Osteoblast (primary cell): ENCODE measurements at regions not wholly inside any gene's neighbourhood (a gene's known extent, or its start where the extent isn't known, plus 50 kb on each side); places are given as distances from the start of the nearest gene placed in this dataset.

Experiments
- DNase-seq: peaks from one replicate; pipeline ENCODE4 v3.0.0; 2011; ENCODE audit warnings: low spot score, mixed read lengths; ENCODE audit not compliant: insufficient read length; ENCODE audit errors: missing footprints
- H2AFZ ChIP-seq: 2 replicates; pipeline ENCODE4 v1.6.0; 2011; ENCODE audit warnings: mild to moderate bottlenecking, low read length
- H3K27ac ChIP-seq: 2 replicates; pipeline ENCODE4 v1.5.1; 2011; ENCODE audit warnings: mild to moderate bottlenecking, low read depth, low read length, moderate library complexity
- H3K27me3 ChIP-seq: 2 replicates; pipeline ENCODE4 v1.6.0; 2012; ENCODE audit warnings: mild to moderate bottlenecking, control low read depth, inconsistent platforms, low read length, moderate library complexity; ENCODE audit not compliant: insufficient read depth
- H3K36me3 ChIP-seq: 2 replicates; pipeline ENCODE4 v1.5.1; 2011; ENCODE audit warnings: mild to moderate bottlenecking, low read length, control low read depth, moderate library complexity; ENCODE audit not compliant: insufficient read depth
- H3K4me1 ChIP-seq: 2 replicates; pipeline ENCODE4 v1.5.1; 2011; ENCODE audit warnings: mild to moderate bottlenecking, low read length, control low read depth, moderate library complexity; ENCODE audit not compliant: insufficient read depth
- H3K4me2 ChIP-seq: 2 replicates; pipeline ENCODE4 v1.6.0; 2011; ENCODE audit warnings: mild to moderate bottlenecking, low read length; ENCODE audit not compliant: insufficient read depth
- H3K4me3 ChIP-seq: fragments of 200-600 bp; sonication (generic); 3 replicates; pipeline ENCODE4 v1.5.1; 2012; ENCODE audit warnings: mild to moderate bottlenecking, low read length, inconsistent platforms; ENCODE audit not compliant: insufficient read depth
- H3K79me2 ChIP-seq: 2 replicates; pipeline ENCODE4 v1.6.0; 2012; ENCODE audit warnings: mild to moderate bottlenecking, low read length, control low read depth, inconsistent platforms; ENCODE audit not compliant: insufficient read depth
- H3K9me3 ChIP-seq: 2 replicates; pipeline ENCODE4 v1.5.1; 2011; ENCODE audit warnings: low read depth, low read length, control low read depth
- H4K20me1 ChIP-seq: 2 replicates; pipeline ENCODE4 v1.6.0; 2012; ENCODE audit warnings: mild to moderate bottlenecking, low read length, control low read depth; ENCODE audit not compliant: insufficient read depth
- TF ChIP-seq, protein P1 (sequence below): IDR thresholded peaks from 2 replicates; pipeline ENCODE4 v1.5.1; 2011; ENCODE audit warnings: mild to moderate bottlenecking, low read depth, low read length, moderate library complexity; ENCODE audit errors: extremely low read depth

DNA sequence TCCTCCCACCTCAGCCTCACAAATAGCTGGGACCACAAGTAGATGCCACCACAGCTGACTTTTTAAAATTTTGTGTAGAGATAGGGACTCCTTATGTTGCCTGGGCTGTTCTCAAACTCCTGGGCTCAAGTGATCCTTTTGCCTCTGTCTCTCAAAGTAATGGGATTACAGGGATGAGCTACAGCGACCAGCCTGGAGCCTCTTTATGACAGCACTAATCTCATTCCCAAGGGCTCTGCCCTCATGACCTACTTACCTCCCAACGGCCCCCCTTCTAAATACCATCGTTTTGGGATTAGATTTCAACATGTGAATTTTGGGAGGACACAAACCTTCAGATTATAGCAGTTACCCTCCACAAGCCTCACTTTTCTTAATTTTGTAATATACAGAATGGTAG, 150.6 kb upstream of the FUT8 start:
- no peak overlapping the region for H3K27ac ChIP-seq
- H3K27me3 ChIP-seq: no peaks in the 10 kb centered on the region
- H4K20me1 ChIP-seq: no peaks in the 10 kb centered on the region
- H3K9me3 ChIP-seq: no peaks in the 10 kb centered on the region
- no peak overlapping the region for H2AFZ ChIP-seq
- no peak overlapping the region for H3K4me3 ChIP-seq
- no peak for DNase-seq
- TF ChIP-seq, protein P1, sequence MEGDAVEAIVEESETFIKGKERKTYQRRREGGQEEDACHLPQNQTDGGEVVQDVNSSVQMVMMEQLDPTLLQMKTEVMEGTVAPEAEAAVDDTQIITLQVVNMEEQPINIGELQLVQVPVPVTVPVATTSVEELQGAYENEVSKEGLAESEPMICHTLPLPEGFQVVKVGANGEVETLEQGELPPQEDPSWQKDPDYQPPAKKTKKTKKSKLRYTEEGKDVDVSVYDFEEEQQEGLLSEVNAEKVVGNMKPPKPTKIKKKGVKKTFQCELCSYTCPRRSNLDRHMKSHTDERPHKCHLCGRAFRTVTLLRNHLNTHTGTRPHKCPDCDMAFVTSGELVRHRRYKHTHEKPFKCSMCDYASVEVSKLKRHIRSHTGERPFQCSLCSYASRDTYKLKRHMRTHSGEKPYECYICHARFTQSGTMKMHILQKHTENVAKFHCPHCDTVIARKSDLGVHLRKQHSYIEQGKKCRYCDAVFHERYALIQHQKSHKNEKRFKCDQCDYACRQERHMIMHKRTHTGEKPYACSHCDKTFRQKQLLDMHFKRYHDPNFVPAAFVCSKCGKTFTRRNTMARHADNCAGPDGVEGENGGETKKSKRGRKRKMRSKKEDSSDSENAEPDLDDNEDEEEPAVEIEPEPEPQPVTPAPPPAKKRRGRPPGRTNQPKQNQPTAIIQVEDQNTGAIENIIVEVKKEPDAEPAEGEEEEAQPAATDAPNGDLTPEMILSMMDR: no peak
- no peak overlapping the region for H3K4me2 ChIP-seq
- no peaks in the 10 kb centered on the region for H3K79me2 ChIP-seq
- H3K4me1 ChIP-seq: peaks cover 17% of the 10 kb centered on the region
- H3K36me3 ChIP-seq: no peaks in the 10 kb centered on the region

DNA sequence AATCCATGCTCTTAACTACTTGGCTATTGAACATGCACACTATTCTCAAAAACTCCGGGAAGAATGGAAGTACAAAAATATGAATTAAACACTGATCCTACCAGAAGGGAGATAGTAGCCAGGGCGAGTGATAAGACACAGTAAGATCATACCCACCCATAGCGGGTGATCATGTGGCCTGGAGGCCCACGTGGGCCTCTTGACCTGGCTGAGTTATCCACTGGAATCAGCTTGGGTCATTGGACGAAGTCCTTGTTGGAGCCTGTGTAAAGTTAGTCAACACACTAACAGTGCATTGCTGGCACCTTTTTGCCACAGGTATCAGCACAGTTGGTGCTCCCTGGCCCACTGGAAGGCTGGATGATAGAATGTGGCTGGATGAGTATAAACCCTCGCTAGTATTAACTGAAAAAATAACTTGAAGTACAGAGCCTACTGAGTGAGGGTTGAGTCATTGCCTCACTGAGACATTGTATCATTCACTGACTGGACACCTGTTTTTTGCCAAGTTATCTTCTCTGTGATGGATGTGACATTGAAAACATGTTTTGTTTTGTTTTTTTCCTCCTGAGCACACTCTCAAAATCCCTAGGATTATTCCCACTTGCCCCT, 149.2 kb upstream of the FUT8 start:
- H3K27me3 ChIP-seq: no peaks in the 10 kb centered on the region
- TF ChIP-seq, protein P1: no peak
- no peak overlapping the region for H3K27ac ChIP-seq
- H3K4me3 ChIP-seq: no peak overlapping the region
- no peaks in the 10 kb centered on the region for H3K9me3 ChIP-seq
- H4K20me1 ChIP-seq: no peaks in the 10 kb centered on the region
- H3K36me3 ChIP-seq: no peaks in the 10 kb centered on the region
- no peak overlapping the region for H3K4me2 ChIP-seq
- H2AFZ ChIP-seq: no peak overlapping the region
- DNase-seq: peak; percentile 54
- H3K79me2 ChIP-seq: no peaks in the 10 kb centered on the region
- peaks cover 9% of the 10 kb centered on the region for H3K4me1 ChIP-seq

DNA sequence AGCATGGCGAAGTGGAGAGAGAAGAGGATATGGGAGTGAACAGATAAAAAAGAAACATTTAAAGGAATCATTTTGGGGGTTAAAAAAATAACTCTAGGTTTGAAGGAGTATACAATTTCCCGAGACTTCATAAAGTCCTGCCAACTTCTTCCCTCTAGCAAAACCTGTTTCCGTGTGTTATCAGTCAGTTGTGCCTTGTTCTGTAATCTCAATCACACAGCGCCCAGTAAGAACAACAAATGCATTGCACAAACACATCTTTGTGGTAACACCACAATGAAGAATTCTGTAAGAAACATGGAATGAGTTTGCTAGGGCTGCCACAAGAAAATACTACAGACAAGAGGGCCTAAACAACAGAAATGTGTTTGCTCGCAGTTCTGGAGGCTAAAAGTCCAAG, 144.7 kb upstream of the FUT8 start:
- Histone ChIP-seq H3K27ac (no peak overlapping the region), H3K4me1 (no peaks in the 10 kb centered on the region), H3K36me3 (no peaks in the 10 kb centered on the region), H3K4me3 (no peak overlapping the region), H3K27me3 (no peaks in the 10 kb centered on the region), H3K4me2 (no peak overlapping the region), H4K20me1 (no peaks in the 10 kb centered on the region), H3K9me3 (no peaks in the 10 kb centered on the region), H3K79me2 (no peaks in the 10 kb centered on the region), H2AFZ (peak overlapping the region; percentile 18)
- TF ChIP-seq, protein P1: no peak
- no peak for DNase-seq

DNA sequence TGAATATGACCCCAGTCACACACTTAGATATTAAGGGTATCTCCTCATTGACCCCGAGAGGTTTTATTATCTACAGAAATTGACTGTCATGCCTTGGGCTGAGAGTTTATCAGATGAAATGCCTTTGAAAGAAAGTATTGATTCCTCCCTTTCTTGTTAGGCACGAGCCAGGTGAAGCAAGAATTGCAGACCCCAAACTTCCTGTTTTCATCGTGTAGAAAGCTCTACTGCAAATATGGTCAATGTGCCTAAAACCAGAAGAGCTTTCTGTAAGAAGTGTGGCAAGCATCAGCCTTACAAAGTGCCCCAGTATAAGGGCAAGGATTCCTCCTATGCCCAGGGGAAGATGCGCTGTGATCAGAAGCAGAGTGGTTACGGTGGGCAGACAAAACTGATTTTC, 143.9 kb upstream of the FUT8 start:
- no peak overlapping the region for H3K27ac ChIP-seq
- H3K36me3 ChIP-seq: no peaks in the 10 kb centered on the region
- H3K9me3 ChIP-seq: no peaks in the 10 kb centered on the region
- TF ChIP-seq, protein P1: no peak
- DNase-seq: no peak
- H2AFZ ChIP-seq: no peak overlapping the region
- no peaks in the 10 kb centered on the region for H4K20me1 ChIP-seq
- no peaks in the 10 kb centered on the region for H3K27me3 ChIP-seq
- no peak overlapping the region for H3K4me2 ChIP-seq
- H3K4me3 ChIP-seq: no peak overlapping the region
- H3K79me2 ChIP-seq: no peaks in the 10 kb centered on the region
- H3K4me1 ChIP-seq: no peaks in the 10 kb centered on the region
